Glomerular visceral epithelial cell (primary cell): ENCODE measurements at regions not wholly inside any gene's neighbourhood (a gene's known extent, or its start where the extent isn't known, plus 50 kb on each side); places are given as distances from the start of the nearest gene placed in this dataset.

ENCODE experiments used
- DNase-seq: peaks from one replicate; pipeline ENCODE4 v3.0.0-alpha.2; 2016; ENCODE audit errors: extremely low spot score

- no peak for DNase-seq
These were observed 726.3 kb downstream of the TSN start for GRCh38 chr2:122481717-122482116.

GRCh38 chr2:122486086-122486485, 730.6 kb downstream of the TSN start:
- DNase-seq = no peak

- no peak for DNase-seq
These were observed 731.4 kb downstream of the TSN start for GRCh38 chr2:122486705-122487415.

GRCh38 chr2:122491011-122491410, 735.6 kb downstream of the TSN start:
- DNase-seq = no peak

- DNase-seq = no peak
These were observed 745.1 kb downstream of the TSN start for GRCh38 chr2:122500316-122501105.

GRCh38 chr2:122506620-122507019, 751.2 kb downstream of the TSN start:
- DNase-seq = no peak

GRCh38 chr2:122507261-122507660, 751.8 kb downstream of the TSN start:
- DNase-seq = no peak

- no peak for DNase-seq
These were observed 756.6 kb downstream of the TSN start for GRCh38 chr2:122512091-122512490.

- DNase-seq = no peak
These were observed 759.1 kb downstream of the TSN start for GRCh38 chr2:122514451-122514996.

GRCh38 chr2:122515731-122516290, 760.4 kb downstream of the TSN start:
- no peak for DNase-seq

- DNase-seq = no peak
These were observed 761.3 kb downstream of the TSN start for GRCh38 chr2:122516775-122517174.

- DNase-seq = no peak
These were observed 763.9 kb downstream of the TSN start for GRCh38 chr2:122519366-122519765.

GRCh38 chr2:122519821-122520611, 764.6 kb downstream of the TSN start:
- DNase-seq = no peak

GRCh38 chr2:122523143-122523542, 767.7 kb downstream of the TSN start:
- DNase-seq = no peak

GRCh38 chr2:122523981-122524380, 768.5 kb downstream of the TSN start:
- no peak for DNase-seq

- no peak for DNase-seq
These were observed 769.9 kb downstream of the TSN start for GRCh38 chr2:122525336-122525735.

GRCh38 chr2:122528061-122528460, 772.6 kb downstream of the TSN start:
- peak; percentile 3 for DNase-seq

- DNase-seq = no peak
These were observed 773.7 kb downstream of the TSN start for GRCh38 chr2:122528958-122529705.

GRCh38 chr2:122530814-122531213, 775.4 kb downstream of the TSN start:
- DNase-seq = no peak

- DNase-seq = no peak
These were observed 776.0 kb downstream of the TSN start for GRCh38 chr2:122531290-122532071.

- no peak for DNase-seq
These were observed 776.6 kb downstream of the TSN start for GRCh38 chr2:122532072-122532344.
